ENCODE measurements at regions not wholly inside any gene's neighbourhood (a gene's known extent, or its start where the extent isn't known, plus 50 kb on each side); places are given as distances from the start of the nearest gene placed in this dataset.

DNA sequence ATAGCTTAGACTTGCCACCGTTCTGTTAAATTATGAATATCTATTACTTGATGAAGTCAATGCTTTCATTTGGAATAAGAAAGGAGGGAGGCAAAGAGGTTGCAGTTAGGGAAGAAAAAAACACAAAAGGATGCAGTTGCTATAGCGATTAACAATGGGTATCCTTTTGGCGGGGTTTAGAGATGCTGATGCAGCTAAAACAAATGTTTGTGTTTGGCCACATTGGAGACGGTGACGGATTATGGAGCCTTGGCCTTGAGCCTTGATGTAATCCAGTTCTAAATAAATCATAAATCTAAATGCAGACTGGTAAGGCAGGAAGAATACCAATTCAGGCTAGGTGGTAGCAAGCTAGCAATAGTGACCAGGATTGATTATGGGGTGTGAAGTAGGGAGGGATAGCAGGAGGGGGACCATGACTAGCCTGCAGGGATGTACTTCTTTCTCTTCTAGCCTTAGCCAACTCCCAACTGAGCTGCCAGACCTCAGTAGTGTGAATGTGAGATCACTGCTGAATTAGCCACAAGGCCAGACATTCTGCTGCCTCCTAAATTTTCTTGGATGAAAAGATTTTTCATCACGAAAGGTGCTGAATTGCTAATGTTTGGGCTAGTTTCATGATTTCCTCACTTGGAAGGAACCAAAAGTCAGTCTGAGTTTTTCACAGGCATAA lies 160.3 kb downstream of the TLR4 start:
- Histone ChIP-seq H3K4me3 (no peak overlapping the region), H3K4me1 (no peaks in the 10 kb centered on the region), H3K36me3 (no peaks in the 10 kb centered on the region), H3K9me3 (no peaks in the 10 kb centered on the region), H3K27ac (no peak overlapping the region), H3K27me3 (no peaks in the 10 kb centered on the region)
- 66 to 78% (median 69%) methylated on average over 6 of the region's 6 CpGs for WGBS, 4 donors
- DNase-seq: no peak
- intact Hi-C loops (cut with DNase I): no loop called here
- TF ChIP-seq POLR2A (IDR thresholded peaks at IDR 0.05): no peak
- TF ChIP-seq, protein P1, sequence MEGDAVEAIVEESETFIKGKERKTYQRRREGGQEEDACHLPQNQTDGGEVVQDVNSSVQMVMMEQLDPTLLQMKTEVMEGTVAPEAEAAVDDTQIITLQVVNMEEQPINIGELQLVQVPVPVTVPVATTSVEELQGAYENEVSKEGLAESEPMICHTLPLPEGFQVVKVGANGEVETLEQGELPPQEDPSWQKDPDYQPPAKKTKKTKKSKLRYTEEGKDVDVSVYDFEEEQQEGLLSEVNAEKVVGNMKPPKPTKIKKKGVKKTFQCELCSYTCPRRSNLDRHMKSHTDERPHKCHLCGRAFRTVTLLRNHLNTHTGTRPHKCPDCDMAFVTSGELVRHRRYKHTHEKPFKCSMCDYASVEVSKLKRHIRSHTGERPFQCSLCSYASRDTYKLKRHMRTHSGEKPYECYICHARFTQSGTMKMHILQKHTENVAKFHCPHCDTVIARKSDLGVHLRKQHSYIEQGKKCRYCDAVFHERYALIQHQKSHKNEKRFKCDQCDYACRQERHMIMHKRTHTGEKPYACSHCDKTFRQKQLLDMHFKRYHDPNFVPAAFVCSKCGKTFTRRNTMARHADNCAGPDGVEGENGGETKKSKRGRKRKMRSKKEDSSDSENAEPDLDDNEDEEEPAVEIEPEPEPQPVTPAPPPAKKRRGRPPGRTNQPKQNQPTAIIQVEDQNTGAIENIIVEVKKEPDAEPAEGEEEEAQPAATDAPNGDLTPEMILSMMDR (IDR thresholded peaks at IDR 0.05): no peak
- no peak for ATAC-seq

GRCh38 chr9:117868594-117868993 lies 164.4 kb downstream of the TLR4 start:
- no peak for DNase-seq
- 89 to 95% (median 93%) methylated on average over 1 of the region's 1 CpG for WGBS, 4 donors
- no peaks in the 10 kb centered on the region for H3K36me3 ChIP-seq
- H3K4me3 ChIP-seq: no peak overlapping the region
- H3K27ac ChIP-seq: no peak overlapping the region
- TF ChIP-seq POLR2A (IDR thresholded peaks at IDR 0.05): no peak
- TF ChIP-seq, protein P1 (IDR thresholded peaks at IDR 0.05): no peak
- no peak for ATAC-seq
- H3K27me3 ChIP-seq: no peaks in the 10 kb centered on the region
- H3K4me1 ChIP-seq: no peaks in the 10 kb centered on the region
- intact Hi-C loops (cut with DNase I): no loop called here
- H3K9me3 ChIP-seq: no peaks in the 10 kb centered on the region

DNA sequence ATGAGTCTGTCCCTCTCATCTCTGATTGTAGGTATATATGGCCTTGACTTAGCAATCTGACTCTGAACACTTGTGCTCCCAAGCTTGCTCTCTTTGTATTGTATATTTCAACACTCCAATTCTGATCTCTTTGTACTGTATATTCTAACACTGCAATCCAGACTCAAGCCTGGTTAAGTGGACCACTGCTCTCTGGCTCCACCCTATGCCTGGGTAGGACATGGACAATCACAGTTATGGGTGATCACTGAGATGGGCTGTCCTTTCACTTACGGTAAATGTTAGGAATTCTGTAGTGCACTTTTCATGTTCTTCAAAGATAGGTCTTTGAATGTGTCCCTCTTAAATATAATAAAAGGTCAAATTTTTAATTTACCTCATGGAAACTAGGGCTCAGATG lies 165.1 kb downstream of the TLR4 start:
- Histone ChIP-seq H3K36me3 (no peaks in the 10 kb centered on the region), H3K27me3 (no peaks in the 10 kb centered on the region), H3K27ac (no peak overlapping the region), H3K4me3 (no peak overlapping the region), H3K4me1 (no peaks in the 10 kb centered on the region), H3K9me3 (no peaks in the 10 kb centered on the region)
- TF ChIP-seq, protein P1 (IDR thresholded peaks at IDR 0.05): no peak
- no peak for TF ChIP-seq POLR2A (IDR thresholded peaks at IDR 0.05)
- ATAC-seq (no peak), DNase-seq (no peak)
- WGBS, 4 donors: 92 to 100% (median 95%) methylated on average over 1 of the region's 1 CpG
- intact Hi-C loops (cut with DNase I): no loop called here

GRCh38 chr9:117869712-117870111 lies 165.5 kb downstream of the TLR4 start:
- ATAC-seq (no peak), DNase-seq (no peak)
- TF ChIP-seq, protein P1 (IDR thresholded peaks at IDR 0.05): no peak
- no peak for TF ChIP-seq POLR2A (IDR thresholded peaks at IDR 0.05)
- H3K27me3 ChIP-seq: no peaks in the 10 kb centered on the region
- no peak overlapping the region for H3K27ac ChIP-seq
- no peaks in the 10 kb centered on the region for H3K9me3 ChIP-seq
- intact Hi-C loops (cut with DNase I): no loop called here
- no peaks in the 10 kb centered on the region for H3K4me1 ChIP-seq
- no peaks in the 10 kb centered on the region for H3K36me3 ChIP-seq
- no peak overlapping the region for H3K4me3 ChIP-seq
